ENCODE measurements at regions not wholly inside any gene's neighbourhood (a gene's known extent, or its start where the extent isn't known, plus 50 kb on each side); places are given as distances from the start of the nearest gene placed in this dataset.

DNA sequence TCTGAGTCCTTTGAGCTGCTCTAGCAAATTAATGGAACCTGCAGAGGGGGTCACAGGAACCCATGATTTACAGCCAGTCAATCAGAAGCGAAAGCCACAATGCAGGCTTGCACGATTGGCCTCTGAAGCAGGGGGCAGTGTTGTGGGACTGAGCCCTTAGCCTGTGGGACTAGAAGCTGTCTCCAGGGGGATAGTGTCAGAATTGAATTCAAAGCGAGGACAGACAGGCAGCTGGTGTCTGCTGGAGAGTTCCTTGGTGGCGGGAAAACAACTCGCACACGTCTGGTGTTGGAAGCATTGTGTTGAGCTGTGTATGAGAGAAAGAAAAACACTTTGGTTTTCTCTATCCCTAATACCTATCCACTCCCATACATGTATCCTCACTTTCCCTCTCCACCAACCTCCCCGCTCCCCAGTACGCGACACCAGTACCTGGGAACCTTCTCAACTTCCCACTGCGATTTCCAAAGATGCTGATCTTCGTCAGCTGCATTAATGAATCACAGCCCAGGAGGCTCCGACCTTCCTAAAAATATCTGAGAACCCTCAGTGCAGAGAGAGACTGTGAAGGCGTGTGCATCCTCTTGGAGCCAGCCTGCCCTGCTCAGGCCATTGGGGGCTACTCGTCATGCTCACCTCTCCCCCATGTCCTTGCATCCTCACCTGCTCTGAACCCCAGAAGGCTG is 88.2 kb downstream of the HS1BP3 start:
- H3K4me1 ChIP-seq (ENCODE audit: control insufficient read depth, extremely low read depth, insufficient read depth, low read length): peaks cover 20% of the 10 kb centered on the region
- H4K20me1 ChIP-seq (replicated peaks; ENCODE audit: control insufficient read depth, extremely low read depth, insufficient read depth, low read length): no peaks in the 10 kb centered on the region
- H3K79me2 ChIP-seq (ENCODE audit: control insufficient read depth, insufficient read depth, low read length): no peaks in the 10 kb centered on the region
- BruUV-seq (replicated peaks): no TSS peak
- intact Hi-C loops (cut with micrococcal nuclease): no loop called here
- dilution Hi-C loops (cut with MboI; ENCODE audit: extremely low pct_ligation_motif_present, low sequenced_read_pairs): no loop called here
- no peak for FAIRE-seq
- no peak for DNase-seq (ENCODE audit: low read depth, low spot score)
- H3K9me1 ChIP-seq (replicated peaks; ENCODE audit: control insufficient read depth, extremely low read depth, insufficient read depth, low read length): no peaks in the 10 kb centered on the region
- H3K27me3 ChIP-seq (ENCODE audit: control insufficient read depth in 2 of 2, insufficient read depth in 2 of 2, low read length in 2 of 2): no peaks in the 10 kb centered on the region
- no peak overlapping the region for H3K27ac ChIP-seq (ENCODE audit: insufficient read depth, low read depth, low read length)
- POLR2A ChIA-PET: interaction anchor here (1.4 kb wide), 1 partner anchor 13 kb away, joined by 4 read pairs; no protein-coding TSS in a partner anchor
- CTCF ChIA-PET: interaction anchor here (0.8 to 2.6 kb wide), 6 partner anchors 11 to 111 kb away, joined by 3 to 15 read pairs (median 4); no protein-coding TSS in a partner anchor
- H2AFZ ChIP-seq (ENCODE audit: low read depth, low read length): no peak overlapping the region
- H3K36me3 ChIP-seq (ENCODE audit: control insufficient read depth in 2 of 2, extremely low read depth in 1 of 2, insufficient read depth in 2 of 2, low read length in 2 of 2): no peaks in the 10 kb centered on the region
- no peak overlapping the region for H3K9ac ChIP-seq (replicated peaks; ENCODE audit: extremely low read depth, insufficient read depth, low read length)
- H3K9me3 ChIP-seq (replicated peaks; ENCODE audit: control insufficient read depth, insufficient read depth, low read length): no peaks in the 10 kb centered on the region
- no peak overlapping the region for H3K4me2 ChIP-seq (ENCODE audit: insufficient read depth, low read length)
- TF ChIP-seq CTCF (IDR thresholded peaks at IDR 0.05; ENCODE audit: extremely low read depth in 1 of 2, insufficient read depth in 1 of 2, low read depth in 1 of 2, low read length in 2 of 2): peak in 1 of 2 donors; percentile 18
- TF ChIP-seq, protein P1, sequence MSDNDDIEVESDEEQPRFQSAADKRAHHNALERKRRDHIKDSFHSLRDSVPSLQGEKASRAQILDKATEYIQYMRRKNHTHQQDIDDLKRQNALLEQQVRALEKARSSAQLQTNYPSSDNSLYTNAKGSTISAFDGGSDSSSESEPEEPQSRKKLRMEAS (IDR thresholded peaks at IDR 0.05; ENCODE audit: insufficient read depth, insufficient read length): no peak
- no peak overlapping the region for H3K4me3 ChIP-seq (replicated peaks in 1 of 3; ENCODE audit: insufficient read depth in 1 of 3, low read depth in 1 of 3, low read length in 3 of 3)

DNA sequence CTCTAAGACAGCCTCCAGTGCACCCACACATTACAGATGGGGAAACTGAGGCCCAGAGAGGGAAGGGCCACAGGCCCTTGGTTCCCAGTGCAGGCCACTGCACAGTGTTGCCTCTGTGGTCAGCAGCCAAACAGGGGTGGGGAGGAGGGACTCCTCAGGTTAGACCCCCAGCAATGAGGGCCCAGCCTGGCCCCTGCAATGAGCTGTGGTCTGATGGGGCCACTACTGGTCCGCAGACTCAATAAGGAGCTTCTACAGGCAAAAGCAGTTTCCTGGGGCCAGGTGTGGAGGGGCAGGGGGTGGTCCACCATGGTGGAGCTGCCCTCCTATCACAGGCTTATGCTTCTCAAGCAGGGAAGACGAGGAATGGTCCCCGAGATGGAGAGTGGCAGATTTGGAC is 87.6 kb downstream of the HS1BP3 start:
- no peaks in the 10 kb centered on the region for H3K79me2 ChIP-seq (ENCODE audit: control insufficient read depth, insufficient read depth, low read length)
- dilution Hi-C loops (cut with MboI; ENCODE audit: extremely low pct_ligation_motif_present, low sequenced_read_pairs): no loop called here
- H3K27me3 ChIP-seq (ENCODE audit: control insufficient read depth in 2 of 2, insufficient read depth in 2 of 2, low read length in 2 of 2): no peaks in the 10 kb centered on the region
- H3K9me1 ChIP-seq (replicated peaks; ENCODE audit: control insufficient read depth, extremely low read depth, insufficient read depth, low read length): no peaks in the 10 kb centered on the region
- POLR2A ChIA-PET: interaction anchor here (1.0 to 1.4 kb wide), 2 partner anchors 12 to 117 kb away, joined by 4 read pairs; partner anchors contain the start of gene RHOB
- H3K9ac ChIP-seq (replicated peaks; ENCODE audit: extremely low read depth, insufficient read depth, low read length): no peak overlapping the region
- H2AFZ ChIP-seq (ENCODE audit: low read depth, low read length): no peak overlapping the region
- no peak for DNase-seq (ENCODE audit: low read depth, low spot score)
- no TSS peak for BruUV-seq (replicated peaks)
- H4K20me1 ChIP-seq (replicated peaks; ENCODE audit: control insufficient read depth, extremely low read depth, insufficient read depth, low read length): no peaks in the 10 kb centered on the region
- TF ChIP-seq CTCF (IDR thresholded peaks at IDR 0.05; ENCODE audit: extremely low read depth in 1 of 2, insufficient read depth in 1 of 2, low read depth in 1 of 2, low read length in 2 of 2) (no peak), JUN (IDR thresholded peaks at IDR 0.05; ENCODE audit: borderline replicate concordance, insufficient read depth, insufficient read length, low read depth) (no peak), POLR2AphosphoS5 (IDR thresholded peaks at IDR 0.05; ENCODE audit: insufficient read depth, low read depth, low read length) (no peak), POLR2A (IDR thresholded peaks at IDR 0.05; ENCODE audit: low read depth, low read length) (no peak), MYC (IDR thresholded peaks at IDR 0.05; ENCODE audit: low read depth, low read length) (no peak), GATA2 (IDR thresholded peaks at IDR 0.05; ENCODE audit: insufficient read depth, insufficient read length, low read depth, low read length) (no peak), EZH2 (IDR thresholded peaks at IDR 0.05; ENCODE audit: borderline replicate concordance, low read depth, low read length, severe bottlenecking) (no peak), FOS (IDR thresholded peaks at IDR 0.05; ENCODE audit: borderline replicate concordance, insufficient read depth, low read length) (no peak)
- TF ChIP-seq, protein P1 (IDR thresholded peaks at IDR 0.05; ENCODE audit: insufficient read depth, insufficient read length): no peak
- H3K4me3 ChIP-seq (replicated peaks in 1 of 3; ENCODE audit: insufficient read depth in 1 of 3, low read depth in 1 of 3, low read length in 3 of 3): no peak overlapping the region
- intact Hi-C loops (cut with micrococcal nuclease): no loop called here
- H3K4me2 ChIP-seq (ENCODE audit: insufficient read depth, low read length): no peak overlapping the region
- H3K9me3 ChIP-seq (replicated peaks; ENCODE audit: control insufficient read depth, insufficient read depth, low read length): no peaks in the 10 kb centered on the region
- H3K4me1 ChIP-seq (ENCODE audit: control insufficient read depth, extremely low read depth, insufficient read depth, low read length): peaks cover 26% of the 10 kb centered on the region
- no peak for FAIRE-seq
- H3K27ac ChIP-seq (ENCODE audit: insufficient read depth, low read depth, low read length): no peak overlapping the region
- no peaks in the 10 kb centered on the region for H3K36me3 ChIP-seq (ENCODE audit: control insufficient read depth in 2 of 2, extremely low read depth in 1 of 2, insufficient read depth in 2 of 2, low read length in 2 of 2)
- CTCF ChIA-PET: interaction anchor here (0.8 to 2.6 kb wide), 5 partner anchors 10 to 111 kb away, joined by 3 to 15 read pairs (median 3); no protein-coding TSS in a partner anchor

All from endothelial cell of umbilical vein (primary cell).